ENCODE measurements at regions not wholly inside any gene's neighbourhood (a gene's known extent, or its start where the extent isn't known, plus 50 kb on each side); places are given as distances from the start of the nearest gene placed in this dataset.

DNA sequence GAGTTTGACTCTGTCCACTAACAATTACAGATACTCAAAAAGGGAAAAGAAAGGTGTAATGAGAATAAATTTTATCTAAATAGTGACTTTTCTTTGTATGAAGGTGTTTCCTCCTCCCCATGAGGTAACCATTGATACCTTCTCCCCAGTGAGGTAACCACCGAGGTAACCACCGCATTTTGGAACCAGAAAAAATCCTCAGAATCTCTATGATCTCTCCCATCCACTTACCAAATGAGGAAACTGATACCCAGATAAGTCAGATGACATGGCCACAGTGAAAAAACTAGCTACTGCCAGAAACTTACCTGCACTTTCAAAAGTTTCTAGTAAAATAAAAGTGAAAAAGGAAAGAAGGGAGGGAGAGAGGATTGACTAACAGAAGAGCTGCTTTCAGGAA, 124.0 kb upstream of the FNDC3A start:
- ChIA-PET POLR2A (ENCODE audit: low non-redundant PET) (no interaction called here), CTCF (no interaction called here)
- H3K9me3 ChIP-seq (ENCODE audit: low read depth, low read length, poor library complexity, severe bottlenecking) = no peaks in the 10 kb centered on the region
- TF ChIP-seq, protein P1, sequence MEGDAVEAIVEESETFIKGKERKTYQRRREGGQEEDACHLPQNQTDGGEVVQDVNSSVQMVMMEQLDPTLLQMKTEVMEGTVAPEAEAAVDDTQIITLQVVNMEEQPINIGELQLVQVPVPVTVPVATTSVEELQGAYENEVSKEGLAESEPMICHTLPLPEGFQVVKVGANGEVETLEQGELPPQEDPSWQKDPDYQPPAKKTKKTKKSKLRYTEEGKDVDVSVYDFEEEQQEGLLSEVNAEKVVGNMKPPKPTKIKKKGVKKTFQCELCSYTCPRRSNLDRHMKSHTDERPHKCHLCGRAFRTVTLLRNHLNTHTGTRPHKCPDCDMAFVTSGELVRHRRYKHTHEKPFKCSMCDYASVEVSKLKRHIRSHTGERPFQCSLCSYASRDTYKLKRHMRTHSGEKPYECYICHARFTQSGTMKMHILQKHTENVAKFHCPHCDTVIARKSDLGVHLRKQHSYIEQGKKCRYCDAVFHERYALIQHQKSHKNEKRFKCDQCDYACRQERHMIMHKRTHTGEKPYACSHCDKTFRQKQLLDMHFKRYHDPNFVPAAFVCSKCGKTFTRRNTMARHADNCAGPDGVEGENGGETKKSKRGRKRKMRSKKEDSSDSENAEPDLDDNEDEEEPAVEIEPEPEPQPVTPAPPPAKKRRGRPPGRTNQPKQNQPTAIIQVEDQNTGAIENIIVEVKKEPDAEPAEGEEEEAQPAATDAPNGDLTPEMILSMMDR (conservative IDR thresholded peaks at IDR 0.05; ENCODE audit: low read depth, low read length) = no peak
- TF ChIP-seq EZH2 (IDR thresholded peaks at IDR 0.05; ENCODE audit: borderline replicate concordance, low read depth, low read length, poor library complexity, severe bottlenecking) = no peak
- no peak for DNase-seq (ENCODE audit: low spot score)
- no peaks in the 10 kb centered on the region for H3K27me3 ChIP-seq (replicated peaks; ENCODE audit: insufficient read depth, low read depth, low read length, poor library complexity)
- no peak overlapping the region for H3K27ac ChIP-seq (ENCODE audit: low read depth, low read length, poor library complexity, severe bottlenecking)
- H3K36me3 ChIP-seq (ENCODE audit: insufficient read depth, low read length, poor library complexity, severe bottlenecking) = no peaks in the 10 kb centered on the region
- BruUV-seq (replicated peaks) = no TSS peak
- H3K4me3 ChIP-seq (ENCODE audit: low read depth, low read length, poor library complexity, severe bottlenecking) = no peak overlapping the region
- intact Hi-C loops (cut with micrococcal nuclease; ENCODE audit: unreplicated experiment) = no loop called here
- H3K4me1 ChIP-seq (ENCODE audit: insufficient read depth, low read length, poor library complexity, severe bottlenecking) = no peaks in the 10 kb centered on the region

DNA sequence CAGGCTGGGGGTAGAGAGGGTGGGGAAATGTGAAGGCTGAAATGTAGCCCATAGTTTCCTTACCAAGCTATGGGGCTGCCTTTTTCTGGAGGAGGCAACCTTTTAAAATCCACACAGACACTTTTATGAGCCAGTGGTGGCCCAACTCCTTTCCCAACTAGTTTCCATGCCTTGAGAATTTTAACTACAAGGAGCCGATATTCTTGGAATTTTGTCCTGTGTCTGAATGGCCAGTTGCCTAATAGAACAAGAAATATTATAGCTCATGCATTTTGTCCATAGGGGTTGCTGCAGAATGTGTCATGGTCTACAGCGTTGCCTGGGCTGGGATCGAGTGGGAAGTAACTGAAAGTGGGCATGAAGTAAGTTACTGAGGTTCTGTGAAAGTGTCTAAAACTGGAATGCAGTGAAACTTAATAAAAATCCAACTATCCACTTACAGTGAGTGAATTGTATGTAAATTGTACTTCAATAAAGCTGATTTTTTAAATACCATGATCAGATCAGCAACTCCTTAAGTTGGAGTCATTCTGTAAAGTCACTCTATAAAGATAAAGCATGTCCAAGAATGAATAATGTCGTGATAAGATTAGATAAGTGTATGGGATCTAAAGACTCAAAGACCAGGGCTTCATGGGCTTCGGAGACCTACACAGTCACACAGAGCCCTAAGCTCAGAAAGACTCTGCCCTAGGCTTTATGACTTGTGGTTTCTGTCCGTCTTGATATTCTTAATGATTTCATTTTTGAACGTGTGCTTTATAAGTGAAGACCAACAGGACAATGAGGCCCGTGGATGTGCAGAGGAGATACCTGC, 122.6 kb upstream of the FNDC3A start:
- TF ChIP-seq, protein P1 (conservative IDR thresholded peaks at IDR 0.05; ENCODE audit: low read depth, low read length) = no peak
- no peak for TF ChIP-seq EZH2 (IDR thresholded peaks at IDR 0.05; ENCODE audit: borderline replicate concordance, low read depth, low read length, poor library complexity, severe bottlenecking)
- Histone ChIP-seq H3K27me3 (replicated peaks; ENCODE audit: insufficient read depth, low read depth, low read length, poor library complexity) (no peaks in the 10 kb centered on the region), H3K4me3 (ENCODE audit: low read depth, low read length, poor library complexity, severe bottlenecking) (no peak overlapping the region), H3K4me1 (ENCODE audit: insufficient read depth, low read length, poor library complexity, severe bottlenecking) (no peaks in the 10 kb centered on the region), H3K36me3 (ENCODE audit: insufficient read depth, low read length, poor library complexity, severe bottlenecking) (no peaks in the 10 kb centered on the region), H3K27ac (ENCODE audit: low read depth, low read length, poor library complexity, severe bottlenecking) (no peak overlapping the region), H3K9me3 (ENCODE audit: low read depth, low read length, poor library complexity, severe bottlenecking) (no peaks in the 10 kb centered on the region)
- BruUV-seq (replicated peaks) = no TSS peak
- DNase-seq (ENCODE audit: low spot score) = no peak
- CTCF ChIA-PET = no interaction called here
- POLR2A ChIA-PET (ENCODE audit: low non-redundant PET) = no interaction called here
- intact Hi-C loops (cut with micrococcal nuclease; ENCODE audit: unreplicated experiment) = no loop called here

DNA sequence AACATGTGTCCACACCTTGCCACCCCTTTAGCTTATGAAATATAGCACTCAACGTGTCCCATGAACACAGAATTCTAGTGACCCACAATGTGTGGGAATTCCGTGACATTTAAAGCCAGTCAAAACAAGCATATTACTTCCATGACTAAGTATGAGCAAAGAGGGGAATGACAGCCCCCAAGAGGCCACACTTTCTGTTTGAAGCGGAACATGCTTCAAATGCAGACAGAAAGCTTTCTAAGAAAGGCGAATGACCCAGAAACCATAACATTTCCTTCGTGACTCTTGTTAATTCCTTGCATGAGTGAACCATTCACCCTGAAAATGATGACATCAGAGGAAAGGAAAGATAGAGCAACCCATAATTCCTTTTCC, 122.0 kb upstream of the FNDC3A start:
- CTCF ChIA-PET = no interaction called here
- intact Hi-C loops (cut with micrococcal nuclease; ENCODE audit: unreplicated experiment) = no loop called here
- Histone ChIP-seq H3K4me1 (ENCODE audit: insufficient read depth, low read length, poor library complexity, severe bottlenecking) (no peaks in the 10 kb centered on the region), H3K27me3 (replicated peaks; ENCODE audit: insufficient read depth, low read depth, low read length, poor library complexity) (no peaks in the 10 kb centered on the region), H3K4me3 (ENCODE audit: low read depth, low read length, poor library complexity, severe bottlenecking) (no peak overlapping the region), H3K27ac (ENCODE audit: low read depth, low read length, poor library complexity, severe bottlenecking) (no peak overlapping the region), H3K36me3 (ENCODE audit: insufficient read depth, low read length, poor library complexity, severe bottlenecking) (no peaks in the 10 kb centered on the region), H3K9me3 (ENCODE audit: low read depth, low read length, poor library complexity, severe bottlenecking) (no peaks in the 10 kb centered on the region)
- no peak for DNase-seq (ENCODE audit: low spot score)
- POLR2A ChIA-PET (ENCODE audit: low non-redundant PET) = no interaction called here
- TF ChIP-seq EZH2 (IDR thresholded peaks at IDR 0.05; ENCODE audit: borderline replicate concordance, low read depth, low read length, poor library complexity, severe bottlenecking) = no peak
- TF ChIP-seq, protein P1 (conservative IDR thresholded peaks at IDR 0.05; ENCODE audit: low read depth, low read length) = no peak
- no TSS peak for BruUV-seq (replicated peaks)
